ENCODE measurements at regions not wholly inside any gene's neighbourhood (a gene's known extent, or its start where the extent isn't known, plus 50 kb on each side); places are given as distances from the start of the nearest gene placed in this dataset.

- no peak for DNase-seq
These were observed 1015.0 kb upstream of the TENM4 start for GRCh38 chr11:80455818-80456217.

DNA sequence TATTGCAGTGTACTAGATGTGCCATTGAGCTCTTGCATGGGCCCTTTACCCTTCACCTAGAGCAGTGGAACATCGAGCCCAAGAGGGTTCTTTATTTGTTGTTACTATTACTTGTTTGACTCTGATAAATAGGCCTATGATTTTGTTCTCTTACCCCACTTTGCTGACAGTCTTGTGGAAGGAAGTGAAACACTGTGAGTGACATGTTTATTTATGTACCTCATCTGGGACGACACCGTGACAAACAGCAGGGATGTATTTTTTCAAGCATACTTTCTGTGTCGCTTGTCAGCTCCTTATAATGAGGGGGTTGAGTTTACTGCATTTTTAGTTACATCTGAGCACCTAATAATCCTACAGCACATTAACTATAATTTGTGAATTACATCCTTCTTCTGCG lies 1010.3 kb upstream of the TENM4 start:
- DNase-seq, result no peak

- no peak for DNase-seq
These were observed 1007.9 kb upstream of the TENM4 start for GRCh38 chr11:80448709-80449108.

- DNase-seq, result no peak
These were observed 1002.3 kb upstream of the TENM4 start for GRCh38 chr11:80443177-80443576.

DNA sequence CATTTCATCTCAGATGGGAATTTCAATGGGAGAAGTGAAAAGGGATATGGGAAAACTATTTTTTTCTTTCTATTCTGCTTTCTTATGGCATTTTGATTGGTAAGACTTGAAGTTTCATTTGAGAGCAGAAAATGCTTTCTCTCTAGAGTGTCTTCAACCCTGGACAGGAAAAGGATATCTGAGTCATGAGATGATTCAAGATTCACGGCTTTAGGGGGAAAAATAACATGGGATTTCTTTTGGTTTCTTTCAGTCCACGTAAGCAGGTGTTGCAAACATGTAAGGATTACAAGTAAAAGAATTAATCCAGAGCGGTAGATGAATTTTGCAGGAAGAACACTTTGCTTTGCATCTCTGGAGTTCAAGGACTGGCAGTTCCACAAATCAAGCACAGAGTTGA lies 1001.0 kb upstream of the TENM4 start:
- DNase-seq, result no peak

DNA sequence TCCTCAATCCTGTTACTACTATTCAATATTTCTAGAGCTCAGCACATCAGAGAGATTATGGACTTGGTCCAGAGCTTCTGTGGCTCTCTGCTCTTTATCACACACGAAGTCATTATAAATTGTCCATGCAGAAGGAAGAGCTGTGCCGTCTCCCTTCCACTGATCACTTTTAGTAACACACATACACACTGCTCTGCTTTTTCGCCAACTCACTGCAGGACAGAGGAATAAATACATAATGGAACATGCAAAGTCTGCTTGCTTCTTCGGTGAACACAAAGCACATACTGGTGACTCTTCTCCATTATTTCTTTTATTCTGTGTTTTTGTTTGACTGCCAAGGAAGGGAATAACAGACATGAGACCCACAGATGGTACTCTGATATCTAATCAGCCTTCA lies 1000.0 kb upstream of the TENM4 start:
- DNase-seq, result no peak

- no peak for DNase-seq
These were observed 995.7 kb upstream of the TENM4 start for GRCh38 chr11:80436547-80436946.

- DNase-seq, result no peak
These were observed 994.5 kb upstream of the TENM4 start for GRCh38 chr11:80435345-80435744.

DNA sequence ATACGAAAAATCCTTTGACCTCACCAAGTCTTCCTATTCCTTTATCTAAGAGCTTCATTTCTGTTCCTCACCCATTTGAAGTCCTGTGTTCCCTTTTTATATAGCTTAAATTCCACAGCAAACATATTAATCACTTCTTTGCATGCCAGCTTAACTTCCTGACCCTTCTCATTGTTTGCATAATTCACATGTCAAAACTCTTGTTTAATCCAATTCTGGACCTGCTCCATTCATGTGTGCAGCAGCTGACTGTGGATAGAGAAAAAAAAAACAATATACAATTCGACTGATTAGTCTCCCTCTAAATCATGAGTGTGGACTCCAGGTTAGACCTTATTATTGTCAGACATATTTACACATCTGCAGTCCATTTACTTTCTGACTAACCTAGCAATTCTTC lies 991.2 kb upstream of the TENM4 start:
- DNase-seq, result no peak

GRCh38 chr11:80424012-80424695 lies 983.3 kb upstream of the TENM4 start:
- no peak for DNase-seq

GRCh38 chr11:80420374-80420773 lies 979.5 kb upstream of the TENM4 start:
- no peak for DNase-seq

GRCh38 chr11:80417681-80418080 lies 976.9 kb upstream of the TENM4 start:
- no peak for DNase-seq

- no peak for DNase-seq
These were observed 974.8 kb upstream of the TENM4 start for GRCh38 chr11:80415580-80415979.

DNA sequence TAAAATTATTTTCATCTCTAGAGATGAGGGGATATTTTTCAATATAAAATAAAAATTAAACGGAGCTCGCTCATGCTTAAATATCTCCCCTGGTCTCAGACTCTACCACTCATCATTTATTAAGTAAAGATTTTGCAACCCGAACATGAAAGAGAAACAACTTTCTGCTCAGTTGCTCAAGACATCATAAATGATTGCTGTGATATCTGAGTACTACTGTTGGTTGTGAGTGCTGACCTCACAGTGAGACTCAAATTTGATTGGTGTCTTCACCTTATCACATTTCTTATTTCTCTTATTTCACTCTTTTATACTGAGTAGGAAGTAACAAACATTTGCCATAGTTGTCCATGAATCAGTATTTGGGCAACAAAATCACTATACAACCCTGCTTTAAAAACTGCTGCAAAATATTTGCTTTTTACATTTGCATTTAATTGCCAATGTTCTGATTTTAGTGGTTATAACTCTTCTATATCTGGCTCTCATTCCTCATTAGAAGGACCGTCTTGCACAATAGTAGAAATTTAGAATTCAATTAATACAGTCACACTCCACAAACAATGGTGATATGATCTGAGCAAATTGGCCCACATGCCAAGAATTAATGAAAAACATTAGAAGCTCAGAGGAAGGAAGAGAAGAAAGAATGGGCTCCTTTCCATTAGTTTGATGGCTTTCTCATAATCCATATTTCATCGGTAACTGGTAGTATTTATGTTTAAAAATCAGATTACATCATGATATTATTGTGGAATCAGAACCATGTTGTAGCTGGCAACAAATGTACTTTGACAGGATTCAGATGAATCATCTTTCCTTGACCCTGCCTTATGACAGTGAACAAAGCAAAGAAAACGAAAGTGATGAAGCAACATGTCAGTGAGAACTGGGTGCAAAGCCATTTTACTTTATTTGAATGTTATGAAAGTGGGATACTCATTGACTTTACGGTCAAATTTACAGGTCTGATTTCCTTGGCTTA lies 973.6 kb upstream of the TENM4 start:
- no peak for DNase-seq

DNA sequence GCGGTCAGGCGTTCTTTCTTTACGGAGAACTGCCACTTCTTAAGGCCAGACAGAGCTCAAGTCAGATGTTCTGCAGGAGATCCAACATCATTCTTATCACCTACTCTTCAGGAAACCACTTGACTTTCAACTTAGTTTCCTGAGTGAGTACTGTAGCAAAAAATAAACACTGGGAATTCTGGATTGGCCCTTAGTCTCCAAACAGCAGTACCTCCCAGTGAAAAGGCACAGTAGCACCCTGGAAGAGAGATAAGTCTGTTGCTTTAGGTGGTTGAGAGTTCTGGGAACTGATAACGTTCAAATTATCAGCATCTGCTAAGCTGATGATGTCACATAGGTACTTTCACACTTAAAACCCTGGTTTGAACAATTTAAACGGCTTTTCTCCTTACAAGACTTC lies 971.8 kb upstream of the TENM4 start:
- no peak for DNase-seq

GRCh38 chr11:80393210-80393609 lies 952.4 kb upstream of the TENM4 start:
- DNase-seq, result no peak

- no peak for DNase-seq
These were observed 949.7 kb upstream of the TENM4 start for GRCh38 chr11:80390505-80390904.

DNA sequence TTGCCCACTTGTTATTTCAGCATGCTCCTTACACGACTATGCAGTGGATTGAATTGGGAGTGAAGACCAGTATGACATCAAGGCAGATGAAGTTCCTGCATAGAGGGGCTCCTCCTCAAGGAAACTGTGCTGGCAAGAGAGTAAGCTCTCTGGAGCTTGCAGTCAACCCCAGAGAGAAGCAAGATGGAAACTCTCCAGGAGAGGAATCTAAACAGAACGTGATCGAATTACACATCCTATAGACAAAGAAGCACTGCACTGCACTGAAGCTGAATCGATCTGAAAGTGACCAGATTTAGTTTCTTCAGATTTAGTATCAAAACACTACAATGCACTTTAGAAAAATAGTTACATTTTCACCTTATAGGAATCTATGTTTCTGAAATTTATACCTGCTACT lies 947.7 kb upstream of the TENM4 start:
- no peak for DNase-seq

DNA sequence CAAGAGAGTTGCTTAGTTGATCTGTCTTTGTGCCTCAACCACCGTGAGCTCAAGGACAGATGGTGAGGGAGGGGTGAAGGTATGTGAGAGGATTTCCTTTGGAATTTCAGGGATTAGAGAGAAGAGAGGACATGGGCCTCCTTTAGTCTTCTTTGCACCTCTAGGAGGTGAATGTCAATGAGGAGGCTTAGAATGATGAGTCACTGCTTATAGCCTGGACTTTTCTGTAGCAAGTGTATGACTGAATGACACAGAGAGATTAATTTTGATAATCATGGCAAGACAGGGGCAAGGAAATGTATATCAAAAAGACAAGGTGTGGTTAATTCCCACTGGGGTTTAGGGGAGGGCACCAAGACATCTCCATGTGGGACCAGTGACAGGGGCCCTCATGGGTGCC lies 947.3 kb upstream of the TENM4 start:
- DNase-seq, result no peak

- DNase-seq, result no peak
These were observed 942.8 kb upstream of the TENM4 start for GRCh38 chr11:80383655-80384054.

- no peak for DNase-seq
These were observed 938.9 kb upstream of the TENM4 start for GRCh38 chr11:80379620-80380278.

- no peak for DNase-seq
These were observed 931.1 kb upstream of the TENM4 start for GRCh38 chr11:80371931-80372330.

DNA sequence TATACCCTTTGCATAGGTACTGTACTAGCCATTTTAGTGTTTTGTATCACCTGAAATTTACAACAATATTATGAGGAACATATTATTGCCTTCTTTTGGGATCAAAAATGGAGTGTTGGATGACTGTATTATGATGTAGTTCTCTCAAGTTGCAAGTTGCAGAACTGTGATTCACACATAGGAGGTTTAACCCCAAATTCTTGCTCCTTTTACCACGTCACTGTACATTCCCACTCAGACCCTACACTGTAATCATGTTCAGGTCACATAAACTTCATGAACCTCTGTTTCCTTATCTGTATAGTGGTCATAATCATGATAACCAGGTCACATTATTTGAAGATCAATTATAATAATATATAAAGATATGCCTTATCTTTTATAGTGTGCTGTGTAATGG lies 925.1 kb upstream of the TENM4 start:
- no peak for DNase-seq

Data from stimulated activated naive CD4-positive, alpha-beta T cell (primary cell).